G401.6 (cell line): ENCODE measurements at regions not wholly inside any gene's neighbourhood (a gene's known extent, or its start where the extent isn't known, plus 50 kb on each side); places are given as distances from the start of the nearest gene placed in this dataset.
"Not testable (repeated sequence)": the region's sequence is repeated elsewhere in the genome, so short reads cannot be mapped to it uniquely, and the experiment has no call there.

ENCODE experiments used
- FAIRE-seq: peaks from 2 replicates; lab custom pipeline; 2012; peaks lifted over from hg19 to GRCh38; lab: Jason Lieb, UNC

DNA sequence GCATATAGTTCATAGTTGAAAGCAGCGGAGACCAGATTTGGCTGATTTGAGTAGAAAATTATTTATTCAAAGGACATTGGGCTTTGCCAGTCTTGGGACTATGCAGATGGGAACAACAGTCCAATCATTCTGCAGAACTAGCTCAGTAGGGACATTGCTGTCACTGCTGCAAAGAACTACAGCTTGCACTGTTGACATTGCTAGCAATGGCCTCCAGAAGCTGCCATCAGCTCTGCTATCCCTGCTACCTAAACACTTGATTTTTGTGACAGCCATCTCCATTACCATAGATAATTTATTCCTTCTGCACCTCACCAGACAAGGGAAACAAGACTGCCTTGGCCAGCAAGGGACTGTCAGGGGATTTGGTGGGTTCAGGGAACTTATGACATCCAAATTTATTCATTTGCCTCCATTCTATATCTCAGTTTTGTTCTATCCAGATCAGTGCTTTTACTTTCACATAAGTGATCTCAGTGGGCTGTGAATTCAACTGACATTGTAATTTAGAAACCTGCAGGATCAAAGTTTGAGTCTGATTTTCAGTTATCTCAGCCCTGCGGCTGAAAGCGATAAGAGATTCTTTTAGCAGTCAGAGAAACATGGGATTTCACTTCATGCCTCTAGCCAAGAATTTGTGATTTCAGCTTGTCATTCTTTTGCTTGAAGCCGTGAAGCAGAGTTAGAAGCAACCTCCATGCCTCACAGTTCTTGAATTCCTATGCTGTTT lies 136.7 kb upstream of the FBXO33 start:
- FAIRE-seq = no peak

DNA sequence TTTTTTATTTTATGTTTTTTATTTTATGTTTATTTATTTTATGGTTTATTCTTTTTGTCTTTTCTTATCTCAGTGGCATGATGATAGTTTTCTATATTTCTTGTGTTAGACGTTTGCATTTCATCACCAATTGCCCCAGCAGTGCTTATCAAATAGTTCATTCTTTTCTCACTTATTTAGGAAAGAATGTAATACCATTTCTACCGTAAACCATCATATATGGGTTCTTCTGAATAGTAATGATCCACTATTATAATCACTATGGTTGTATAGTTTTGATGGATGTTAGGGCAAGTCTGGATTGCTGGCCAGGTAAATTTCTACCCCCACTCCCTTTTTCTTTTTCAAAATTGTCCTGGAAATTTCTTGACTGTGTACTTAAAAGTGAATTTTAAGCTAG lies 134.6 kb upstream of the FBXO33 start:
- no peak for FAIRE-seq

DNA sequence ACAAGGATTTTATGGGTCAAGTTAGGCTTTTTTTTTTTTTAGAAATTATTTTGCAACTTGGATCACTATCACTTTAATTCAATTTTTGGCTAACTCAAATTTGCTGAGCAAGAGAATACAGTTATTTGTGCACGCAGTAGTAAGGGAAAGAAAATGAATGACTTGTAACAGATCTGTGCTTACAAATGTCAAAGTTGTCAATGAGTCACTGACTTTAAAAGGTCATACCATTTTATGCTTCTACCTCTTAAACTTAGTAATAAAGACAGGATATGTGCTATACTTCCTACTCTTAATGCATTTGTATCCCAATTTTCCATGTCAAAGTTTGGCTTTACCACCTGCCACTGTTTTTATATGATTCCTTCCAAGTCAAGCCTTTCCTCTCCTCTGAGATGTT lies 131.1 kb upstream of the FBXO33 start:
- no peak for FAIRE-seq

DNA sequence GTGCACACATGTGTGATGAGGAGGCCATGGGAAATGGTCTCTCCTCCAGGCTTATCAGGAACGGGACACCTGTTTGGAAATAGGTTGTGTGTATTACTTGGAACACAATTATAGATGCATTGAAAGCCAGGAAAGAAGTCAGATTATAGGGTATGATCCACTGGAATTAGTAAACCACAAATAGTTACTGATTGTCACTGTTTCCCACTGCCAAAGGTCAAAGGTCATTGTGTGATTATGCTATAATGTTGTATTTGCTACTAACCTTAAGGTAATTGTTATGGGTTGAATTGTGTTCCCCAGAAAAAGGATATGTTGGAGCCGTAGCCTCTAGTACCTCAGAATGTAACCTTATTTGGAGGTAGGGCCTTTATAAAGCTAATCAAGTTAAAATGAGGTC lies 129.9 kb upstream of the FBXO33 start:
- no peak for FAIRE-seq

DNA sequence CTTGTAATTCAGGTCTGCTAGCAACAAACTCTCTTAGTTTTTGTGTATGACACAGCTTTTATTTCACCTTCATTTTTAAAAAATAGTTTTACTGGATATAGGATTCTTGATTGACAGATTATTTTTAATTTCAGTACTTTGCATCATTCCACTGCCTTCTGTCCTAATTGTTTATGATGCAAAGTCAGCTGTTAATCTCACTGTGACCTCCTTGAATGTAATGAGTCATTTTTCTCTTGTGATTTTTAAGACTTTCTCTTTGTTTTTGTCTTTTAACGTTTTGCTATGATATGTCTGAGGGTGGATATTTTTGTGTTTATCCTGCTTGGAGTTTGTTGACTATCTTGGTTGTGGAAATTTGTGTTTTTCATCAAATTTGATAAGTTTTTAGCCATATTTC lies 126.3 kb upstream of the FBXO33 start:
- no peak for FAIRE-seq

DNA sequence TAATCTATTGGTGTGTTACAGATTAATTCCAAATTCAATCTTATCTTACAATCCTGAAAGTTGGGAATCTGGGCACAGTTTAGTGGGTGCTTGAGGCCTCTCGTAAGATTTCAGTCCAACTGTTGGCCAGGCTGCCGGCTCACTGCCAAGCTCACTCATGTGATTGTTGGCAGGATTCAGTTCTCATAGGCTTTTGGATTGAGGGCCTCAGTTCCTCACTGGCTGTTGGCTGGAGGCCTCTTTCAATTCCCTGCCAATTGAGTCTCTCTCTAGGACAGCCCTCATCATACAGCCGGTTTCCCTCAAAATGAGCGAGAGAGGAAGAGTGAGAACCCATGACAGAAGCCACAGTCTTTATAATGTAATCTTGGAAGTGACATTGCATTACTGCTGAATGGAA lies 123.5 kb upstream of the FBXO33 start:
- no peak for FAIRE-seq

DNA sequence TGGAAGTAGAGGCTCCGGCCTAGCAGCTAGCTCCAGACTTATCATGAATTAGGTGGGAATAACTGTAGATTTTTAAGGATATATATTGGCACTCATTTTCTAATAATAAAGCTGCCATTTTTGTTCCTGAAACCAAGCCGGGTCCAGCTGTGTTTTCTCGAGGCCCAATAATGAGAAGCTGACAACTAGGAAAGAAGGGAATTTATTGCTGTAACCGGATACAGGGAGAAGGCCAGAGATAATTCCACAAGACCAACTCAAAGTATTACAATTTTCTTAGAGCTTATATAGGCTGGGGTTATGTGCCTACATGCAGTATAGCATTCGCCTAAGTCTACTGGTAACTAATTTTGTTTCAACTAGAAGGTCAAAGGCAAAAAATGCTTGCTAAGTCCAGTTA lies 122.3 kb upstream of the FBXO33 start:
- no peak for FAIRE-seq

DNA sequence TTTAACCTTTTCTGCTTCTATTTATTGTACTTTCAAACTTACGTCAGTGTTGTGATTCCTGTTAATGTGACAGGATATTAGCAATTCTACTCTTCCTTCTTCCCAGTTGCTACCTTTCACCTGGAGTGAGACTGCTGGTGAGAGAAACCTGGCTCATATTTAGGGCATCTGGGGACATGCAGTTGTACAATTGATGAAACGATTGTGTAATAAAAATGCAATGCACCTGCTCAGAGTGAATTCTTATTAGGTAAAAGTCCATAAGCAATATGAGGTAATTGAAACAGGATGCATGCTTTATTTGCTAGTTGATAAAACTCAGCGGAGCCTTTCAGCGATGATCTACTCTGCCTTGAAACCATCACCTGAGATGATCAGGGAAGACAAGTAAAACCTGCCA lies 116.1 kb upstream of the FBXO33 start:
- FAIRE-seq = no peak

DNA sequence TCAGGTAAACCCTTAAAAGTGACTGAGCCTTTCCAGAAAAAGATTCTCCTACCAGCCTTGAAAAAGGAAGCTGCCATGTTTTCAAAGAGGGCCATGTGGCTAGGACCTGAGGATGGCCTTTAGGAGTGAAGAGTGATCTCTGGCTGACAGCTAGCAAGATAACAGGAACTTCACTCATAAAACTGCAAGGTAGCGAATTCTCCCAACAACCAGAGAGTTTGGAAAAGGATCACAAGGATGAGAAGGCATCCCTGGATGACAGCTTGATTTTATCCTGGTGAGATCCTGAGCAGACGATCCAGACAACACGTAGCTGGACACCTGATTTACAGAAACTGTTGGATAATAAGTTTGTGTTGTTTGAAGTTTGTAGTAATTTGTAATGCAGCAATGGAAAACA lies 115.6 kb upstream of the FBXO33 start:
- no peak for FAIRE-seq

DNA sequence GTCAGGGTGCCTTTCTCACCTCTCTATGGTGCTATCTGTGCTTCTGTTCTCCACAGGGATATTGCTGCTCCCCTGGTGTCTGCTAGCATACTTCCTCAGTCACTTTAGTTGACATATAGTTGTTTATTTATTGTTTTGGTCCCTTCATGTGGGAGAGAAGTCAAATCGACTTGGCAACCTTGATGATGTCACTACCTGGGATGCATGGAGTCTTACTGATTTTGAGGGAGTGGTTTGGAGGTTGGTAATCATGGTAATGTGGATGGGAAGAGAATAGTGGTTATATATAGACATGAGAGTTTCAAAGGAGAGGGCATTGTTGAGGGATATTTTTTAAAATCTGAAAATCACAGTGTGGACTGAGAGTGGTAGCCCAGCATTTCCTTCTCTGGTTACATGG lies 73.6 kb upstream of the FBXO33 start:
- no peak for FAIRE-seq

DNA sequence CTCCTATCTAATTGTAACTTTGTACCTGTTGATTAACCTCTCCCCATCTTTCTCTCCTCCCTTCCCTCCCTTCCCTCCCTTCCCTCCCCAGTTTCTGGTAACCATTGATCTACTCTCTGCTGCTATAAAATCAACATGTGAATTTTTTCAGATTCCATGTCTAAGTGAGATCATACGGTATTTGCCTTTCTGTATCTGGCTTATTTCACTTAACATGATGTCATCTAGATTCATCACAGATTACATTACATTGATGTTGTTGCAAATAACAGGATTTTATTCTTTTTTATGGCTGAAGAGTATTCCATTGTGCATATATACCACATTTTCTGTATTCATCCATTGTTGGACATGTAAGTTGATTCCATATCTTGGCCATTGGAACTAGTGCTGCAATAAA lies 68.0 kb upstream of the FBXO33 start:
- no peak for FAIRE-seq

DNA sequence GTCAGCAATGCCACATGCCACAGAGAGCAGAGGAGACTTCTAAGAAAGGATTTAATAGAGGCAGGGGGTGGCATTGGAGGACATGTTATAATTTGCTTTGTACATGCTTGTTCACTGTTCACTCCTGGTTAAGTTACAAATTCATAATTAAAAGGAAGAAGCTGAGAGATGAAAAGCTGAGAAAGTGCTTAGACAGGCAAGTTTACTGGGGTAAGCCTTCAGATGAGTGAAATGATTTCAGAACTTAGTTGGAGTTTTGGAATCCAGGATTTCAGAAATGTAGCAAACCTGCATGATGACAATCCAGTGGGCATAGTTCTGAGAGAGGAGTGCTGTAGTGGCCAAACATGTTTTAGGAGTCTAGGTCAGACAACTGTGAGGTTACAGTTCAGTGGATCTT lies 67.3 kb upstream of the FBXO33 start:
- FAIRE-seq = no peak

DNA sequence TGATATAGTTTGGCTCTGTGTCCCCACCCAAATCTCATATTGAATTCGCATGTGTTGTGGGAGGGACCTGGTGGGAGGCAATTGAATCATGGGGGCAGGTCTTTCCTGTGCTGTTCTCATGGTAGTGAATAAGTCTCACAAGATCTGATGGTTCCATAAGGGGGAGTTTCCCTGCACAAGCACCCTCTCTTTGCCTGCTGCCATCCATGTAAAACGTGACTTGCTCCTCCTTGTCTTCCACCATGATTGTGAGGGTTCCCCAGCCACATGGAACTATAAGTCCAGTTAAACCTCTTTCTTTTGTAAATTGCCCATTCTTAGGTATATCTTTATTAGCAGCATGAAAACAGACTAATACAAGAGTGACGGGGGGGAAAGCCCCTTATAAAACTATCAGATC lies 65.4 kb upstream of the FBXO33 start:
- not testable (repeated sequence) for FAIRE-seq

DNA sequence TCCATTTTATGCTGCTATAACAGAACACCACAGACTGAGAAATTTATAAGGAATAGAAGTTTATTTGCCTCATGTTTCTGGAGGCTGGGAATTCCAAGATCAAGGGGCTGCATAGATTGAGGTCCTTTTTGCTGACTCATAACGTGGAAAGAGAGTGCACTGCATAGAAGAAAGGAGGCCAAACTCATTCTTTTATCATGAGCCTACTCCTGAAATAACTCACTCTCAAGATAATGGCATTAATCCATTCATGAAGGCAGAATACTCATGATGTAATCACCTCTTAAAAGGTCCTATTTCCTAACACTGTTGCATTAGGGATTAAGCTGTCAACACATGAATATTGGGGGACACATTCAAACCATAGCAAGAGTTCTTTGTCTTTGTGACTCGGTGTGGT lies 60.0 kb upstream of the FBXO33 start:
- FAIRE-seq = no peak

DNA sequence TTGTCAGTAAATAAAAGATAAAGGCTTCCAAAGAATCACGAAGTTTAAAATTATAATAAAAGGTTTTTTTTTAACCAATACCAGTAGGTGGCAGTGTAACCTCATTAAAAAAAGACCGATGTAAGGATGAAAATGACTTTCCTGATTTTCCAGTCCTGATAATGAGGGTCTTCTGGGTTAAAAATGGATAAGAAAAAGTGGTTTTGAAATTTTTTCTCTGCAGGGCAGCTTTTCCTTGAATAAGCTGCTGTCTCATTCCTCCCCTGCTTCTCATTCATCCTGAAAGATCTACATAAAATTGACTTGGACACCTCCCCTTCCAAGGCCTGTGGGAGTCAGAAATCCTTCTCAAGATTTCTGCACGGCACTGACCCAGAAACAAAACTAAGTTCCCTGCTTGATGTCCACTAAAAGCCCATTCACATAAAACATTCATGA lies 58.9 kb upstream of the FBXO33 start:
- FAIRE-seq = peak; percentile 96

DNA sequence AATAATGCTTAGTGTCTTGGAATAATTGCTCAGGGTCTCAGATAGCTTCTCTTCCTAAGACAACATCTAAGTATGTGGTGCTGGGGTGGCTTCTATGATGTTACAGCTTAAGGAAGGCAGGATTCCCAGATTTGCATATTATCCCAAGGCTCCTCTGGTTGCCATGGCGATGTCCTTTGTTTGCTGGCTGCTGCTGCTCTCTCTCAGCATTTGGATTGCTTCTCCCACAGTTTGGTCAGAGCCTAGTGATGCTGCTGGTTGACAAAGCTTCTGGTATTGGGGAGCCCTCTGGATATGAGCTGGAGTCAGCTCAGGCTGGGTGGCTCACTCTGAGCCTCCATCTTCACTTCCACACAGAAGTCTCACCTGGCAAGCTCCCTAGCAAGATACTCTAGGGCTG lies 56.4 kb upstream of the FBXO33 start:
- no peak for FAIRE-seq

DNA sequence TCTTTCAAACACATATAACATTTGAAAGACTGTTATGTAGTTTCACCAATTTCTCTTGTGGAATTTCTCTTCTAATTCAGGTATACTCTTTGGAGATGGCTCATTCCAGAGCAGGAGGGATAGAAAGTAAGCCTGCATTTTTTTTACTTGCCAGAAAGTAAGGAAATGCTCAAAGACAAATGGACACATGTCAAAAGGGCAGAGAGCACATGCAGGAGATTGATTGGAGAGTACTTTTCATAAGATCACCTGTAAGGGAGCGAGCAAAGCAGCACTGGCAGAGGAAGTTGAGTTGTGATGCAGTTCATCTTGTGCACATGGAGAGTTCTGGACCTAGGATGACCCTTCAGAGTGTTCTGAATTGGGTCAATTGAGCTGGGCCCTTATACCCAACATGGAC lies 51.4 kb upstream of the FBXO33 start:
- no peak for FAIRE-seq
